GM12873 (cell line): ENCODE measurements at regions not wholly inside any gene's neighbourhood (a gene's known extent, or its start where the extent isn't known, plus 50 kb on each side); places are given as distances from the start of the nearest gene placed in this dataset.

ENCODE experiments used
- CTCF ChIP-seq: IDR thresholded peaks from 2 replicates; pipeline ENCODE4 v1.5.1; 2012; ENCODE audit warnings: low read depth, mild to moderate bottlenecking, moderate library complexity, low read length, control low read depth; ENCODE audit not compliant: insufficient read depth; ENCODE audit errors: missing control alignments

GRCh38 chr12:90067791-90068190 is 359.2 kb upstream of the ATP2B1 start:
- TF ChIP-seq CTCF = no peak

- no peak for TF ChIP-seq CTCF
Observed at GRCh38 chr12:90064852-90065801, 356.5 kb upstream of the ATP2B1 start.

- TF ChIP-seq CTCF = no peak
Observed at GRCh38 chr12:90062799-90063198, 354.2 kb upstream of the ATP2B1 start.

GRCh38 chr12:90061809-90062208 is 353.2 kb upstream of the ATP2B1 start:
- no peak for TF ChIP-seq CTCF

GRCh38 chr12:90060031-90060430 is 351.4 kb upstream of the ATP2B1 start:
- no peak for TF ChIP-seq CTCF

GRCh38 chr12:90058704-90059103 is 350.1 kb upstream of the ATP2B1 start:
- TF ChIP-seq CTCF = no peak

GRCh38 chr12:90055071-90055470 is 346.4 kb upstream of the ATP2B1 start:
- no peak for TF ChIP-seq CTCF
